ENCODE measurements at regions not wholly inside any gene's neighbourhood (a gene's known extent, or its start where the extent isn't known, plus 50 kb on each side); places are given as distances from the start of the nearest gene placed in this dataset.
A peak's percentile ranks its signal among the peaks of the same experiment; 100 is the strongest.

DNA sequence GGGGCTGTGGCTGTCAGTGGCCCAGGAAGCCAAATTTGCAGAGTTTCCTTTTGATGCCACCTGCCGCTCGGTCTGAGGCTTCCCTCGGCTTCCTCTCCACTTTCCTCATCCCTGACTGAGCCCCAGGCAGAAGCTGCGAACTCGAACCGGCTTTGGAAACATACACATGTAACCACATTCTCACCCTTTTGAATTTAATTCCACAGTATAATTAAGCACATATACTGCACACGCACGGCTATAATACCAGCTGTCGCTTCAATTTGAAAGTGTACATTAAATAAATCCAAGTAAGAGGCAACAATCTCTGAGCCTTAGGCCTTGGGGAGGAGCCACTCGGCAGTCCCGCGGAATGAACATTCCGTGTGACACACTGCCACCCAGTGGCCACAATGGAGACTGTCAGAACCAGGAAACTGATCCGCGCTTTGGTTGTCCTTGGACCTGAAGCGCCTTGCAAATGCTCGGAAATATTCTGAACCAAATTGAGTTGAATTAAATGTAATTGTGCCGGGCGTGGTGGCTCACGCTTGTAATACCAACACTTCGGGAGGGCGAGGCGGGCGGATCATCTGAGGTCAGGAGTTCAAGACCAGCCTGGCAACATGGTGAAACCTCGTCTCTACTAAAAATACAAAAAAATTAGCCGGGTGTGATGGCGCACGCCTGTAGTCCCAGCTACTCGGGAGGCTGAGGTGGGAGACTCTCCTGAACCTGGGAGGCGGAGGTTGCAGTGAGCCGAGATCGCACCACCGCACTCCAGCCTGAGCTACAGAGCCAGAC is 117.9 kb upstream of the TMPO start:
- TF ChIP-seq, protein P1, sequence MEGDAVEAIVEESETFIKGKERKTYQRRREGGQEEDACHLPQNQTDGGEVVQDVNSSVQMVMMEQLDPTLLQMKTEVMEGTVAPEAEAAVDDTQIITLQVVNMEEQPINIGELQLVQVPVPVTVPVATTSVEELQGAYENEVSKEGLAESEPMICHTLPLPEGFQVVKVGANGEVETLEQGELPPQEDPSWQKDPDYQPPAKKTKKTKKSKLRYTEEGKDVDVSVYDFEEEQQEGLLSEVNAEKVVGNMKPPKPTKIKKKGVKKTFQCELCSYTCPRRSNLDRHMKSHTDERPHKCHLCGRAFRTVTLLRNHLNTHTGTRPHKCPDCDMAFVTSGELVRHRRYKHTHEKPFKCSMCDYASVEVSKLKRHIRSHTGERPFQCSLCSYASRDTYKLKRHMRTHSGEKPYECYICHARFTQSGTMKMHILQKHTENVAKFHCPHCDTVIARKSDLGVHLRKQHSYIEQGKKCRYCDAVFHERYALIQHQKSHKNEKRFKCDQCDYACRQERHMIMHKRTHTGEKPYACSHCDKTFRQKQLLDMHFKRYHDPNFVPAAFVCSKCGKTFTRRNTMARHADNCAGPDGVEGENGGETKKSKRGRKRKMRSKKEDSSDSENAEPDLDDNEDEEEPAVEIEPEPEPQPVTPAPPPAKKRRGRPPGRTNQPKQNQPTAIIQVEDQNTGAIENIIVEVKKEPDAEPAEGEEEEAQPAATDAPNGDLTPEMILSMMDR (IDR thresholded peaks at IDR 0.05), result peak; percentile 88 to 96 (median 94)
- Histone ChIP-seq H3K27ac (peak overlapping the region in 2 of 10 donors; percentile 19 to 54), H3K4me3 (peak overlapping the region in 8 of 10 donors; percentile 0 to 63 (median 45)), H3K4me1 (peaks cover 0 to 39% (median 7%) of the 10 kb centered on the region in 9 donors), H3K27me3 (no peaks in the 10 kb centered on the region), H3K9me3 (no peaks in the 10 kb centered on the region), H3K36me3 (no peaks in the 10 kb centered on the region)
- WGBS, 2 donors, result 21 to 23% methylated on average over 33 of the region's 33 CpGs
- DNase-seq (peak; percentile 79 to 80), ATAC-seq (peak; percentile 93 to 98 (median 95))
- intact Hi-C loops (cut with DNase I), result loop anchor here in 8 of 10 donors (5.0 to 10.0 kb wide), 9 partner anchors 243 to 1823 kb away; no protein-coding TSS in a partner anchor

DNA sequence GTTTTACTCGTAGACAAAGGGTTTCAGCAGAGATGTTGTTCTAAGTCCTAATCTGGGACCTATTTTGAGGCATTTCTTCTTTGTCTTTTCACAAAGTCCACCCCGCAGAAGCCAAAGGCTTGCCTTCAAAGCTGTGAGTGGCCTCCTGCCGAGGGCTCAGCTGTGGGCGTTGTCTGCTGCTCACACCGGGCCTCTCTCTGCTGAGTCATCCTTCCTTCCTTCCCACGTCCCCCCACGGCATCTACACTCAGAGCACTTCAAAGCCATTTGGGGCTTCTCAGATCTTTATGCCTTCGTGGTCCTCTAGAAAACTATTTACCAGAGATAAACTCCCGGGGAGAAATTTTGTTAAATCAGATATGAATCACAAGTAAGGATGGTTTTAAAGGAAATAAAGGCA is 115.9 kb upstream of the TMPO start:
- peaks cover 0 to 47% (median 7%) of the 10 kb centered on the region in 9 donors for H3K4me1 ChIP-seq
- ATAC-seq (peak in 2 of 8 donors; percentile 30 to 60), DNase-seq (no peak)
- TF ChIP-seq, protein P1 (IDR thresholded peaks at IDR 0.05), result no peak
- intact Hi-C loops (cut with DNase I), result loop anchor here in 8 of 10 donors (5.0 to 10.0 kb wide), 9 partner anchors 245 to 1825 kb away; no protein-coding TSS in a partner anchor
- H3K9me3 ChIP-seq, result no peaks in the 10 kb centered on the region
- WGBS, 2 donors, result 37 to 45% methylated on average over 9 of the region's 9 CpGs
- H3K36me3 ChIP-seq, result no peaks in the 10 kb centered on the region
- H3K27me3 ChIP-seq, result no peaks in the 10 kb centered on the region
- no peak overlapping the region for H3K4me3 ChIP-seq
- peak overlapping the region in 1 of 10 donors; percentile 36 for H3K27ac ChIP-seq

DNA sequence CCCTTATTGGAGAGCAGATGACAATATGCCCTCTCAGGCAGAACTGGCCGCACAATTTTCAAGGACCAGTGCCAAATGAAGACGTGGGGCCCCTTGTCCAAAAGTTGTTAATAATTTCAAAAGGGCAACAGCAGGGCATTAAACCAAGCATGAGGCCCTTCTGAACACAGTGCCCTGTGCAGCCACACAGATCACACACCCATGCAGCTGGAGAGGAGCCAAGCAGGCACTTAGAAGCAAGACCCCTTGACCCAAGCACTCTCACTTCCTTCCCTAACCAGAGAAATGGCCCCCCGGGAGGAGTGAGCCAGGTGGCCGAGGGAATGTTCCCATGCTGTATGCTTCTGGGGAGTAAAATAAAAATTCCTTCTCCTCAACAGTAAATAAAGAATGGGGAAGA is 114.0 kb upstream of the TMPO start:
- Histone ChIP-seq H3K27ac (no peak overlapping the region), H3K27me3 (no peaks in the 10 kb centered on the region), H3K4me3 (no peak overlapping the region), H3K9me3 (no peaks in the 10 kb centered on the region), H3K36me3 (no peaks in the 10 kb centered on the region), H3K4me1 (peaks cover 0 to 57% (median 7%) of the 10 kb centered on the region in 9 donors)
- intact Hi-C loops (cut with DNase I), result no loop called here
- DNase-seq (no peak), ATAC-seq (no peak)
- WGBS, 2 donors, result 53 to 56% methylated on average over 4 of the region's 4 CpGs
- TF ChIP-seq, protein P1 (IDR thresholded peaks at IDR 0.05), result no peak

DNA sequence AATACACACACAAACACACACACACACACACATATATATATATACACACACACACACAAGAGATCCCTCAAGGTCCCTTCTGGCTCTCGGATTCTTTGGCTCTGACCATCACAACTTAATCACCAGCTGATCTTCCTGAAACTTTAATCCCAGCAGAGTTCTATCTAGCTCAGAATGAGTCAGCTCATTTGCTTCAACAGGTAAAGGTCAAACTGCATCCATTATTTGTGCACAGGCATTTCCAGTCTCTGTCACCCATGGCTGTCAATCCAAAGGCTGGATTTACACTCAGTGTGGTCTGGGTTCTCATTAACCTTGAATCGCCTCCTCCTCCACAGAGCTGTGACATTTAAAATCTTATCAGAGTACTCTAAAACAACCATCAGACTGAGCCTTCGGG is 113.3 kb upstream of the TMPO start:
- Histone ChIP-seq H3K36me3 (no peaks in the 10 kb centered on the region), H3K4me1 (peaks cover 0 to 54% (median 7%) of the 10 kb centered on the region in 9 donors), H3K27me3 (no peaks in the 10 kb centered on the region), H3K9me3 (peaks cover 0 to under 1% (median 0%) of the 10 kb centered on the region in 11 donors), H3K4me3 (no peak overlapping the region), H3K27ac (no peak overlapping the region)
- DNase-seq (no peak), ATAC-seq (no peak)
- intact Hi-C loops (cut with DNase I), result no loop called here
- WGBS, 2 donors, result 68 to 75% methylated on average over 3 of the region's 3 CpGs
- TF ChIP-seq, protein P1 (IDR thresholded peaks at IDR 0.05), result no peak

Measured in heart right ventricle (tissue), 16 donors.